Stimulated activated naive CD4-positive, alpha-beta T cell treated with Interleukin-2 at 50 U/mL for 16 hours (primary cell): ENCODE measurements at regions not wholly inside any gene's neighbourhood (a gene's known extent, or its start where the extent isn't known, plus 50 kb on each side); places are given as distances from the start of the nearest gene placed in this dataset.

Source experiments
- DNase-seq: peaks from one replicate; lab custom pipeline; 2025; lab: John Stamatoyannopoulos, UW

DNA sequence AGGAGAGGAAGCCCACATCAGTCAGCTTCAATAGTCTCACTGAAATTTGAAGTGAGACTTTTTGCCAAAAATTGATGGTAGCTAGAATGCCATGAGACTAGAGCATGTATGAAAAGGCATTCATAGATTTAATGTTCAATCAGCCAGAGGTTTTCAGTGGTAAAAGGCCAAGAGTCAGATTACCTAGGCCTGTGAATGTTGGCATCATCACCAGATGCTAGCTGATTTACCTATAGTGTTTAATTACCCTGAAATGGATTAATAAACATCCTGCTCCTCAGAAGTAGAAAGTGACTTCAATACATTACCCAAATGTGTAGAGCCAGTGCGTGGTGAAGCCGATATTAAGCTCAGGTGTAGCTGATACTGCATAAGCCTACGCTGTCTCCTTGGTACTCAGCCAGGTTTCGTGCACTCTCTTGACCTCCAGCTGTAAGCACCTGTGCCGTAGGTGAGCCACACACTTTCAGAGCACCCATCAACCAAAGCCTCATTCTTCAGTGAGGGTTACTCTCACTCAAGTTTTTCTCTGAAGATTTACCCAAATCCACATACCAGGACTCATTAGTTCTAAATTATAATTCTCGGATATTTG, 1140.3 kb upstream of the SLC10A2 start:
- no peak for DNase-seq

DNA sequence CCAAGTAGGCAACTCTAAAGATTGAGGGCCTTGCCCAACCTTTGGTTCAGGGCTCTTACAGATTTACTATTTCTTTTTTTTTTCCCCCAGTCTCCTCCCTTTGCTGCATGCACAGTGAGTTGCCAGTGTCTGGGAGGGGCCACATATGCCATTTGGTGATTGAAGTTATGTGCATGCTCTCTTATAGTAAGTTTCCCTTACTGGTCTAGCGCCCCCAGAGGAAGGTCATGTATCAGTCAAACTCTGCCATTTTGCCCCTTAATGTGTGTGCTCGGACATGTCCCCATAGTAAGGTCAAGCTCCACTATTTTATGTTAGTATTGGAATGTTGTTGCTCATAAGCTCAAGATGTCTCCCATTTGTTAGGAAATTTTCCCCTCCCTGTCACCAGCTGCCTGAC, 1138.0 kb upstream of the SLC10A2 start:
- no peak for DNase-seq

DNA sequence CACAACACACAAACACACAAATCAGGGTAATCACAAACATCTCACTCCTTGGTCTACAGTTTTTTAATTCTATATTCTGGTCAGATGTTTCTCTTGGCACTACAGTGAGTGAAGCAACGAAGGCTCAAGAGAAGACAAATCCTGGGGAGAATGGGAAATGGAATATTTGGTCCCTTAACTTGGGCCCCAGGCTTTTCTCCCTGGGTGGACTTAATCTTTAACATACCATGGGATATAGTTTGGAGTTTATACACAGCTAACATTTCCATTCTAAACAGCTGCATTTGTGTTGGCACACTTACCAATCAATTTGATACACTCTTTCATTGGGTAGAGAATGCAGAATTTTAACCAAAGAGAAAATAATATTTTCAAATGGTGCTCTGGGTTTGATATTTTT, 1132.6 kb upstream of the SLC10A2 start:
- no peak for DNase-seq

DNA sequence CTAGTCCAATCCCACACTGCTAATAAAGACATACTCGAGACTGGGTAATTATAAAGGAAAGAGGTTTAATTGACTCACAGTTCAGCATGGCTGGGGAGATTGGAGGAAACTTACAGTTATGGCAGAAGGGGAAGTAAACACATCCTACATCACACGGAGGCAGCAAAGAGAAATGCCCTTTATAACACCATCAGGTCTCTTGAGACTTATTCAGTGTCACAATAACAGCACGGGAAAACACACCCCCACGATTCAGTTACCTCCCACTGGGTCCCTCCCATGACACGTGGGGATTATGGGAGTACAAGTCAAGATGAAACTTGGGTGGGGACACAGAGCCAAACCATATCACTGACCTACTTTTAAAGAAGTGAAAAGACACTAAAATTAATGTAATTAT, 1130.4 kb upstream of the SLC10A2 start:
- DNase-seq = no peak

DNA sequence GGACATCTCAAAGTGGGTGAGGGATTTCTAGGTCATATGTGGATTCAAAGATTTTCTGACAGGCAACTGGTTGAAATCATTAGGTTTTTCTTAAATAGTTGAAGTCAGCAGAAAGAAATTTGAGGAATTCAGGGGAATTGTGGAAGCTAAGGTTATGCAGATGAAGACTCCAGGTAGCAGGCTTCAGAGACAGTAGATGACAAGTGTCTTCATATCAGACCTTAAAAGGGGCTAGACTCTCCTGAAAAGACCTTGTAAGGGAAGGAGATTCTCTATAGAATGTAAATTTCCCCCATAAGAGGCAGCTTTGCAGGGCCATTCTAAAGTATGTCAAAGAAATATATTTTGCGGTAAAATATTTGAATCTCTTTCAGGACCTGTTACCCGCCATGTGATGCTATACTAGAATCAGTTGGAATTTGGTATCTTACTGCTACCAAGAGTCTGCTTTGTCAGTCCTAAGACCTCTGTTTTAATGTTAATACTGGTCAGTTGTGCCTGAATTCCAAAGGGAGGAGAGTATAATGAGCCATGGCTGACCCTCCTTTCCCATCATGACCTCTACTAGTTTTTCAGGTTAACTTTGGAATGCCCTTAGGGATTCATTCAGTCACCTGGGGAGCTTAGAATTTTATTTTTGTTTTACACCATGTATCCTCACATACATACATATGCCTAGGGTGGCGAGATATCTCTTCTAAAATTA, 1115.5 kb upstream of the SLC10A2 start:
- no peak for DNase-seq

DNA sequence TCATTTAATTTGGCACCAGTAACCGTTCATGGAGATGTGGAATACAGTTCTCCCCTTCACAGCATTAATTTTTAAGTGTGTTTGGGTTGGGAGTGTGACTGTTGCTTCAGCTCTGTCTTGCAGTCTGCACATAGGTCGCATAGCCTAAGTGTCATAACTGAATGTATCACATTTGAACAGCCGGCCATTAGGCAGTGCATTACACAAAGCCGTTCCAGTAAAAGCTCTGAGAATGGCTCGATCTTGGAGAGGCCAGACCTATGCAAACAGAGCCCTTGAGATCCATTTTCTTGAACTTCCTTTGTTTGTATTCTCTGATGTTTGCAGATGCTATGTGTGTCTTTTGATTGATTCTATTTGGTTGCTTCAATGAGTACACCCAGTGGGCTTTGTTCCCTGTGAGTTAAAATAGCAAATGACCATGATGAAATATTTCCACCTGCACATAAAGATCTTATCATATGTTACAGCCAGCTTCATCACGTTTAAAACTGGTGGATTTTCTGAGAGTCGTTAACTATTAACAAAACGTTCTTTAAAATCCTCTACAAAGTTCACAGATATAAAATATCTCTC, 1104.9 kb upstream of the SLC10A2 start:
- DNase-seq = no peak

DNA sequence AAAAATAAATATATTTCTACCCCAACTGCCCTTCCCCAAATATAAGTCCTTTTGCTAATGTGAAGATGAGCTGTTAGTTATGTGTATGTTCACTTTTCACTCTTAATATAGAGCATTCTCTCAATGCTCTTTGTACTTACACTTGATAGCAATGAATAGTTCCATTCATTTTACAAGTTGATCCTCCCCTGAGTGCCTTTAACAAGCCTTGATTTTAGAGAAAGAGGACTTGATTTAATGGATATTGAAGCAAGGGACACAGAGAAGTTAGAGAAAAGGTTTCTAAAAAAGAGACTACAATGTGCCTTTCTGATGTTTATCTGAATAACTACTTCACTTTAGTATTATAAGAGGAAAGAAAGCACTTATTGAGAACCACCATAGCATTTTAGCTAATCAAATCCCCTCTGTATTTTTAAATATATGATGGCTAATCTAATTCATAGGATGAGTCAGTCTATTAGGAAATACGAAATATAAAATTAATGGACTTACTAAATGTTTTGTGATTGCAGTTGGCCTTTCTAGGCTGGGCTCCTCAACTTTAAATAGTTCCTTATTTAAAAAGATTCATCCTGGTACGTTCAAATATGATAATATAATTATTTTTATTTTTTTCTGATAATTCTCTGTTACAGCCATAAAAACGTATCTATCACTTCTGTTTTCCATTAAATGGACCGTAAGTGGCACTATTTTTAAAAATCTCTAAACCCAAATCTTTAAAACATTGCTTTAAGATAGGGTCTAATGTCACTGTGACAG, 1097.8 kb upstream of the SLC10A2 start:
- no peak for DNase-seq

DNA sequence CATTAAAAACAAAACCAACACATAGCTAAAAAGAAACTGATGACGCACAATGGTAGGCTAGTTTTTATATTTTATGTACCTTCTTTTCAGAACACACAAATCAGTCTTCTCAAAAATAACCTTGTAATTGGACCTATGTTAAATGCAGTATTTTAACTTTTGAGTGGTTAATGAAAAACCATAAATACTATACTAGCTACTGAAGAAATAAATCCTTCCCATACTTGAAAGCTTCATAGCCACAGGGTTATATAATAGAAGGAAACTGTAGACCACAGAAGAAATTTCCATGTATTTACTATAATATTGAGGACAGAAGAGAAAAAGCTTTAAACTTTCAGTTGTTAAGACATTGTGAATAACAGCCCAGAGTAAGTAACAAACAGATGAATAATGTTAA, 1094.3 kb upstream of the SLC10A2 start:
- DNase-seq = no peak

DNA sequence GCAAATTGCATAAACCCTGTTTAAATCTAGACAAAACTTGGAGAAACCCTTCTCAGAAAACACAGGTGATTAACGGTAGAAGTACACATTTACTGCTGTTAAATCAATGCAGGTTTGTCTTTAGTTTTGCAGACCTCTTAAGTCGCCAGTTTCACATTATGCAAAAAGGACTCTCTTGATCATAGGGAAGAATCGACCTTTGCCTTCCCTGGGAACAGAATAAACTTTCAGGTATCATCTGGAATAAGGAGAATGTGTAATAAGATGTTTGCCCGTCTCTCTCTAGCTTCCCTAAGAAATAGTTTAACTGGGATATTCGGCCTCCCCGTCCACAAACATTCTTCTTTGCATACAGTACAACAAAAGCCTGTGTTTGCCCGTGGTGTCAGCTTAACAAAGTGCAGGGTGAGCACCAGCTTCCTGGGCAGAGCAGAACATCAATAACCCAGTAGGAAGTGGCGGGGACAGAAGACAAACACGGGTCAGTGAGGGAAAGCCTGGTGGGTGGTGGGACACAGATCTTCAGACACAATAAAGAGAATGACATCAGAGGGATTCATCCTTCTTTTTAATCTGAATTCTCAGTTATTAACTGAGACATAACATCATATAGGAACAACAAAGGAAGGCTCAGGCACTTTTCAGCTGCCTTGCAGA, 1077.7 kb upstream of the SLC10A2 start:
- DNase-seq = no peak

DNA sequence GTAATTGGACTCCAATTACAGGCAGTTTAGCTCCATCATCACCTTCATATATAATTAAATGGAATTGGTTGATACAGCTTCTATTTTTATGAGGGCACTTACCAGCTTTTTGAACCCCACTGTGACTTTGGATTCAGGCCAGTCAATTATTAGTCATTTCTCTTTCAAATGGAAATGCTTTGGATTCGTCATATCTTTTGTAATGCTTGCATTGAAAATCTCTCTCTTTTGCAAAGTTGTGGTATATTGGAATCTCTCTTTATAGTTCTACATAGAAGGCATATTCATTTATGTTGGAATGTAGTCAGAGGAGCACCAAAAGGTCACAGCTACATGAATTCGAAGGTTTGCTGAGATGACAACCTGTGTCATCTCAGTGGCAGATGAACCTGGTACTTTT, 1074.3 kb upstream of the SLC10A2 start:
- no peak for DNase-seq

DNA sequence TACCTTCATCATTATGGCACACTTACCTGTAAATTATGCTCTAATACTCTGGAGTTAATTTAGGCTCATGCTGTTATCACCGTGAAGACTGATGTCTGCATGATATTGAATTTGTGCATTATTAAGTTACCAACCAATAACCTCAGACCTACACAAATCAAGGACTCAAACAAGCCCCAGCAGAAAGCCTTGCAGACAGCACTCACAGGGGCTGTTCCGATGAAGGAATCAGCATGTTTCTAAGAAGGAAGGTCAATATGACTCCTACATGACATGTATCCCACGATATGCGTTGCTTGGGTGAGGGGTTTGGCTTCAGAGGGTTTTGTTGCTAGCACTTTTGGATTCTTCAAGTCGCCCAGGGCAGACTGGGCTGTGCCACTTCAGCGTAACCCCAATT, 1071.2 kb upstream of the SLC10A2 start:
- no peak for DNase-seq

DNA sequence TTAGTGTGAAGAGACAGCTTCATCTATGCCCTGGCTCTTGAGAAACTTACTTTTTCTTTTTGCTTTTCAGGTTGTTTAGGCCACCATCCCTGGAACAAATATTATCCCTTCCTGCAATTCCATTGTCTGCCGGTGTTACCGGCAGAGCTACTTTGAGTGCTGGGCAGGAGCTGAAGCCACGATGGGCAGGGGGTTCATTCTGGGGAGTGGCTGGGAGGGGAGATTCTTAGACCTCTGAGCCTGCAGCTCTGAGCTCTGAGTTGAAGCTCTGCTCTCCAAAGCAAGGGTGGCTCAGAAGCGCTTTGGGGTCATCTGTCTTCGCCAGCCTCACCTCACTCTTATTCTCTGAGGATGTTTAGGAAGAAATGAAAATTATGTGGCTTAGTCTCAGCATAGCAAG, 1066.6 kb upstream of the SLC10A2 start:
- DNase-seq = no peak

DNA sequence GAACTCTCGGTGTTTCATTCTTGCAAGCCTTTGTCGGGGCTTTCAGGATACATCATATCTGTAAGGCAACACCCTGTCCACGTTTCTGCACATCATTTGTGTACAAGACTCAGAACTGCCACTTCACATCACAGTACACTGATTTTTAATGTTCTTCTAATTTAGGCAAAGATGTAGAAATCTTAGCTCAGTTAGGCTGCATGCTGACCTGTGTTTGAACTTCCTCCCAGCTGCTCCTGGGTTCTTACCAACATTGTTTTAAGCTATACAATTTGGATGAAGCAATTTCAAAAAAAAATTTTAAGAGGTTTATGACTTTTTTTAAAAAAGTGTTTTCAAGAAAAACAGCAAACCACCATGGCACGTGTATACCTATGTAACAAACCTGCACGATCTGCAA, 1047.9 kb upstream of the SLC10A2 start:
- no peak for DNase-seq

DNA sequence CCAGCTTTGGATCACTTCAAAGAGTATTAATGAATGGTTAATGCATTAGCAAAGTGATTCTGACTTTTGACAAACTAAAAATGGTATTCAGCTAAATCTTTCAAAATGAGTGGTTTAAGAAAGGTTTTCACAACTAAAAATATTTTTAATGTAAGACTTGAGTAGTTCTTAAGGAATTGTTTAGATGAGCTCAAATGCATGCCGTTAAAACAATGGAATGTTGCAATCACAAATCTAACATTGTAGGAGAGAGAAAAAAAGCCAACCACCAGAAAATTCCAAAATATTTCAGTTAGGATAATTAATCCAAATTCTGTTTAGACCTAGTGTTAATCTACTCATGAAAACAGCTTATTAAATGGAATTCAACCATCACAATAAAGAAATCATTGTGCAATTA, 1044.8 kb upstream of the SLC10A2 start:
- DNase-seq = no peak

DNA sequence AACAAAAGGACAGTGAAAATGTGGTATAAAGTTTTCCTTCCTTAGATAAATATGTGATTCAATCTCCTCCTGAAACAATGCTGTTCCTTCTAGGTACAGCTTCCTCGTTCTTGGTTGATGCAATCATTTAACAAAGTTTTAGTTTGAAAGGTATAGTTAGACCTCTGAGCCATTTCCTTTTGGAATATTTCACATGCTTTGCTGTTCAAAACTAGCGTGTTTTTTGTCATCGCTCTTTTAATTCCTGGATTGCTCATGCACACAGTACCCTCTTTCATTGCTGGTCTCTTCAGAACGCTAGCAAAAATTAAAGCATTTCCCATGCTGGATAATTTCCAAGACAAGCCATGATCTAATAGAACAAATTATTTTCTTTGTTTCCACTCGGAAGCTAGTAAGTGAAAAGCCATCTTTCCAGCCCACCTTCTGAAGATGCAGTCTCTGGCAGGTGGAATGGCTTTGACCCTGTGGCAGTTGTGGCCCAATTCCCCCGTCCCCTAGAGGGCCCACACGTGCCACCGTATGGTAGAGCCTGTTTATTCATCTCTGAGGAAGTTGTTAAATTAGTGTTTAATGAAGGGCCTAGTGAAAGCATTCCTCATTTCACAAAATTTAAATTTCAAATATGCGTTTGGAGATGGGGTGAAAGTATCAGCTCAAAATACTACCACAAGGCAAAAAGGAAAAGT, 1040.6 kb upstream of the SLC10A2 start:
- no peak for DNase-seq

DNA sequence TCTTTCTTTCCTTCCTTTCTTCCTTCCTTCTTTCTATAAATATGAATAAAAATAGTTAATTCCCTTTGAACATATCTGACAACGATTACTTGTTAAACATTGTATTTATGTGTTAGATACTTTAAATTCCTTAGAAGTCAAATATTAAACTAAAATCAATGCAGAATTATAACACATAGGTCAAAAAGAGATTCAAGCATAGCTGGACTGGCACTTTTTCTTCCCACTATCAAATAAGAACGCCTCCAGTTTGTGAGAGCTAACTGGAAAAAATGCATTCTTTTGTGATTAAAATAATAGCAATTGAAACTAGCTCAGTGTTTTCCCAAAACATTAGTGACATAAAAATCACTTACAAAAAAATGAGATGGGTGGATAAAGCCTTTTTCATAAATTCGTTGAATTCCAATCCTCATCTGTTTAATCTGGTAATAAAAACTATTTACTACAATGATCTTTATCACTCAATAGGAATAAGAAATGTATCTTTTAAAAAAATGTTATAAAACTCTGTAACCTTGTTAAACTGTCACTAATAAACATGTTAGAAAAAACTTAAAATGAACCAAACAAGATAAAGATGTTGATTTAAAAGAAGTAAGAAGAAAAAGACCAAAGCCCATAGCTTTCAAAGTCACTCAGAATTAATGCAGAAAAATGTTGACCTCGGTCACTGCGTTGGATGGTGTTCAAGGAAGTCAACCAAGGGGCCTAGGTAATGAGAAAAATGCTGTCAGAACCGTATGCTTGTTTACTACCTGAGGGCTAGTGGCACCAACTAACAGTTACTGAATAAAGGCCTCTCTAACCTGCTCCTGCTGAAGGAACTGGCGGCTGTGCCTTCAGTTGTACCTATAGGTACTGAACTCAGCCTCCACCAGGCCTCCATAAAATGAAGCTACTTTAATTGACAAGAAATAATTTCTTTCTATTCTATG, 1039.5 kb upstream of the SLC10A2 start:
- DNase-seq = no peak

DNA sequence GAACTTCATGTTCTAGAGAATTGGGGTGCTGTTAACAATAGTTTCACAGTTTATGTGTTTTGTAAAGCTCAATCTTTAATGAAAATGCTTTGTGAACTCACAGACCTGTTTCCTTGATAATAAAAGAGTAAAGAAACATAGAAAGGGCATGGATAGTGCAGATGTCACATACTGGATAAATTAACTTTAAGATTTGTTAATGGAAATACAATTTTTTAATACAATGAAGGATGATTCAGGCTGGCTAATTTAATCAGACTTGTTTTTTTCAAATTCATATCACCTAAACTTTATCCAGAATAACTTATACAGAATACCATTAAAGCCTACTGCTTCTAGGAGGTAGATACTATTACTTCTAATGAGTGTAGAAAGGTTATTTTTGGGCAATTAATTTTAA, 1033.5 kb upstream of the SLC10A2 start:
- DNase-seq = no peak

DNA sequence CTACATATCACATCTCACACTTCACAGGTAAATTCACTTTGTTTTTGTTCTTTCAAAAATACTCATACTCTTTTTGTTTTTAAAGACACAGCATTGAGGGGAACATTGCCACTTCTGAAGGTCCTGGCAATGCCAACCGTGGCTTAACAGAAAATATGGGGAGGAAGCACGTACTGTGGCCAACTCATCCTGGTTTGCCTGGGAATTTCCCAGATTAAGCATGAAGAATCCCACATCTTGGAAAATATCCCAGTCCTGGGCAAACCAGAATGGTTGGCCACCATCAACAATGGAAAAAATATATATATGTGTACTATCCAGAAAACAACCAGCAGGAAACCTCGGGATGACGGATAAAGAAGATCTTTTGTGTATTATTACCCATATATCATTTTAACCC, 1032.2 kb upstream of the SLC10A2 start:
- no peak for DNase-seq

DNA sequence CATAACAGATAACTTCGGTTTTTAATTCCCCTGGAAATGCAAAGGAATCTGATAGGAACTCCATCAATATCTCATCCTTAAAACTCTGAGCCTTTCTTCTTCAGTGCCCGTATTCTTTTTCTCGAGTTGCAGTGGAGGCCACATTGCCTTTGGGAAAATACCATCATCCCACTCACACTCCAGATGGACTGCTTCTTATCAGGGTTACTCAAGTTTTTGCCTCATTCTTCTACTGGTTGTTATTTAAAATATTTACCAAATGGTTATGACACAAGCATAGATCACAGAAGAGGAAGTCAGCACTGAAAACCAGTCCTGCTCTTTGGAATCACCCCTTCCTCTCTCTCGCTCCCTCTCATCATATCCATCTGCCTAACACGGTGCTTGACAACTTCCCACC, 1020.5 kb upstream of the SLC10A2 start:
- no peak for DNase-seq

DNA sequence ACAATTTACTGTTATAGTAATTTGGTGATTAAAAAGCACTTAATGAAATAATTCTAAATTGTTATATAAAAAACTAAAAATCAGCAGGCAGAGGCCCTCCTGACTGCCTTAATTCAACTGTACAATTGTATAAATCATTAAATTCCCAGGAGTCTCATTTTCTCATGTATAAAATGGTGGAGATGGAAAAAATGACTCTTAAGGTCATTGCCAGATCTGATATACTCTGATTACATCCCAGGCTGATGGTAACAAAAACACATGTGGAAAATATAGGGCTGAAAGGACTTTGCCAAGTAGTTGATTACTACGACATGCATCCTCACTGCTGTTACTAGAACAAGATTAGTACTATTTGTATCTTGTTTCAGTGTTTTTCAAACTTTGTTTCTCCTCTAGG, 1020.0 kb upstream of the SLC10A2 start:
- DNase-seq = no peak

DNA sequence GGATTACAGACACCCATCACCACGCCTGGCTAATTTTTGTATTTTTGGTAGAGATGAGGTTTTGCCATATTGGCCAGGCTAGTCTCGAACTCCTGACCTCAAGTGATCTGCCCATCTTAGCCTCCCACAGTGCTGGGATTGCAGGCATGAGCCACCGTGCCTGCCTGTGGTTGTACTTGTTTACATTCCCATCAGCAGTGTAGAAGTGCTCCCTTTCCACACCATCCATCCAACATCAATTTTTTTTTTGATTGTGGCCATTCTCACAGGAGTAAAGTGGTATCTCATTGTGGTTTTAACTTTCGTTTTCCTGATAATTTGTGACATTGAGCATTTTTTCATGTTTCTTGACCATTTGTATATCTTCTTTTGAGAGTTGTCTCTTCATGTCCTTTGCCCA, 1019.4 kb upstream of the SLC10A2 start:
- no peak for DNase-seq
